ENCODE measurements at regions not wholly inside any gene's neighbourhood (a gene's known extent, or its start where the extent isn't known, plus 50 kb on each side); places are given as distances from the start of the nearest gene placed in this dataset.

DNA sequence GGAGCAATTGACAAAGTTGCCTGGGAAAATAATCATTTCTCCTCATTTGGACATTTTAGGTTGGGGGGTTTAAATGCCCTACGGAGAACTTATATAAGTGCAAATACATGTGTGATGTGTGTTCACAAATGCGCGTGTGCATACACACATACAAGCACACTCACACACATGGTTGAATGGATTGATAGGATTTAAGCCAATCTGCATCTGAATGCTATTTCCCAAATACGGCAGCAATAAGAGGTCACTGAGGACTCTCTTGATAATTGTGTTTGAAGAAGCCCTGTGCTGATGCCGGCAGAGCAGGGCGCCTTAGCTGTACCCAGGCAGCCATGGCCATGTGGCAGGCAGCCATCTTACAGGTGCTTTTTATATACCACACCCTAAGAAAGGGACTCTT, 165.3 kb upstream of the LEF1 start:
- POLR2A ChIA-PET = no interaction called here
- Mint-ChIP-seq H3K4me1 (ENCODE audit: low read depth) (peaks cover 1% of the 10 kb centered on the region), H3K36me3 (ENCODE audit: low read depth) (no peaks in the 10 kb centered on the region)

DNA sequence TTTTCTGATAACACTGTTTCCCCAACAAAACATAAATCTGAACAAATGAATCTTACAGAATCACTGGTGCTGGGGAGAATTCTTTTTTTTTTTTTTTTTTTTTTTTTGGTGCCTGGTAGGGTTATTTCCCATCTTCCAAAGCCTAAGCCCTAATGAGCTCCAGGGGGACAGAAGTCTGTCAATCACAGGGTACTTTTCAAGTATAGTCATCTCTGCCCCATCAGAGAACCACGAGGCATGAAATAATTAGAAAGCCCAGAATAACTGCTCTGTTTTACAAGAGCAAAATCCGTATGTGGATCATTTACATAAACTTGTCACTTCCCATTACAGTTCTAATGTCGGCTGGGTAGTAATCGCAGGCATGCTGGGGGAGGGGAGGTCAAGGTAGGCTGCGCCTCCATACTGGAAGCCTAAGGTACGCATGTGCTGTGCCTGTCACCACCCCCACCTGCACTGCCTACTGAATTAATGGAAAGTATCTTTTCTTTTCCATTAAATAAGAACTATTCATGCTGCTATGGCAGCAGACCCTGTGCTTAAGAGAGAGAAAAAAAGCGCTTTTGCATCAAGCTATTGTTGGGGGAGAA, 164.7 kb upstream of the LEF1 start:
- intact Hi-C loops (cut with micrococcal nuclease) = no loop called here
- H3K9me3 Mint-ChIP-seq = no peaks in the 10 kb centered on the region
- no peaks in the 10 kb centered on the region for H3K36me3 Mint-ChIP-seq (ENCODE audit: low read depth)
- ATAC-seq (no peak), DNase-seq (no peak)
- POLR2A ChIA-PET = no interaction called here
- TF ChIP-seq, protein P1, sequence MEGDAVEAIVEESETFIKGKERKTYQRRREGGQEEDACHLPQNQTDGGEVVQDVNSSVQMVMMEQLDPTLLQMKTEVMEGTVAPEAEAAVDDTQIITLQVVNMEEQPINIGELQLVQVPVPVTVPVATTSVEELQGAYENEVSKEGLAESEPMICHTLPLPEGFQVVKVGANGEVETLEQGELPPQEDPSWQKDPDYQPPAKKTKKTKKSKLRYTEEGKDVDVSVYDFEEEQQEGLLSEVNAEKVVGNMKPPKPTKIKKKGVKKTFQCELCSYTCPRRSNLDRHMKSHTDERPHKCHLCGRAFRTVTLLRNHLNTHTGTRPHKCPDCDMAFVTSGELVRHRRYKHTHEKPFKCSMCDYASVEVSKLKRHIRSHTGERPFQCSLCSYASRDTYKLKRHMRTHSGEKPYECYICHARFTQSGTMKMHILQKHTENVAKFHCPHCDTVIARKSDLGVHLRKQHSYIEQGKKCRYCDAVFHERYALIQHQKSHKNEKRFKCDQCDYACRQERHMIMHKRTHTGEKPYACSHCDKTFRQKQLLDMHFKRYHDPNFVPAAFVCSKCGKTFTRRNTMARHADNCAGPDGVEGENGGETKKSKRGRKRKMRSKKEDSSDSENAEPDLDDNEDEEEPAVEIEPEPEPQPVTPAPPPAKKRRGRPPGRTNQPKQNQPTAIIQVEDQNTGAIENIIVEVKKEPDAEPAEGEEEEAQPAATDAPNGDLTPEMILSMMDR (IDR thresholded peaks at IDR 0.05) = no peak
- no peak overlapping the region for H3K27ac Mint-ChIP-seq
- CTCF ChIA-PET = no interaction called here
- H3K4me1 Mint-ChIP-seq (ENCODE audit: low read depth) = peaks cover 7% of the 10 kb centered on the region
- H3K27me3 Mint-ChIP-seq = no peaks in the 10 kb centered on the region
- no peak overlapping the region for H3K4me3 Mint-ChIP-seq

More for the DNA sequence above, 165.3 kb upstream of the LEF1 start:
- no peak overlapping the region for H3K27ac Mint-ChIP-seq
- CTCF ChIA-PET = no interaction called here
- DNase-seq (no peak), ATAC-seq (no peak)
- no peaks in the 10 kb centered on the region for H3K9me3 Mint-ChIP-seq
- TF ChIP-seq, protein P1 (IDR thresholded peaks at IDR 0.05) = no peak
- intact Hi-C loops (cut with micrococcal nuclease) = no loop called here
- no peaks in the 10 kb centered on the region for H3K27me3 Mint-ChIP-seq
- no peak overlapping the region for H3K4me3 Mint-ChIP-seq

DNA sequence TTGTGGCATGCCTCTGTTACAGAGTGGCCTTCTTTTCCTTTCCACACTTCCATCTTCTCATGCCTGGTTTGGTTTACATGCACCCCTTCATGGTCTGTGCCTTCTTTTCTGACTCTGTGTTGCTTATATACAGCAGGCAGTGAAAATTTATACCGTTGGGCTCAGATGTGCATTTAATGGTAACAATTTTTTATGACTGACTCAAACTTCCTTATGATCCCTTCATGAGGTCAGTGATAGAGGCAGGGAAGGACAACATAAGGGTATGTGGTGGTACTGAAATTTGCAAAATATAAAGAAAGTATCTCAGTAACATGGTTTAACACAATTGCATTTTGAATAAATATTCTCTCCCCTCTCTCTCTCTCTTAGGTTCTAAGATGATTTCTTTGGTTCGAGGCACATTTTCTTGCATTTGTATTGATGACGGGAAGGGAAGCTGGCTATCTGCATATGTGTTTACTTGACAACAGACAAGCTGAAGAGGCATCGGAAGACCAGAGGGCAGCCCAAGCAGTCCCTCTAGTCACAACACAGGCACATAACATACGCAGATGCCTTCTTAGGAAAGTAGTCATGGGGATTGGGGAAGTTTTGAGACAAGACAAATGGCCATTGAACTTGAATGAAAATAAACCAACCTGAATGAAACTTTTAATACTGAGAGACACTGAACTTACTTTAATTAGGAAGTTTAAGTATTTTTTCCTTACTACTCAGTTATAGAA, 163.3 kb upstream of the LEF1 start:
- ChIA-PET POLR2A (no interaction called here), CTCF (no interaction called here)
- no peak overlapping the region for H3K4me3 Mint-ChIP-seq
- H3K9me3 Mint-ChIP-seq = no peaks in the 10 kb centered on the region
- H3K27ac Mint-ChIP-seq = no peak overlapping the region
- no peaks in the 10 kb centered on the region for H3K27me3 Mint-ChIP-seq
- no peak for DNase-seq
- no peaks in the 10 kb centered on the region for H3K36me3 Mint-ChIP-seq (ENCODE audit: low read depth)
- intact Hi-C loops (cut with micrococcal nuclease) = no loop called here
- peaks cover 18% of the 10 kb centered on the region for H3K4me1 Mint-ChIP-seq (ENCODE audit: low read depth)
- no peak for ATAC-seq
- TF ChIP-seq, protein P1 (IDR thresholded peaks at IDR 0.05) = no peak

DNA sequence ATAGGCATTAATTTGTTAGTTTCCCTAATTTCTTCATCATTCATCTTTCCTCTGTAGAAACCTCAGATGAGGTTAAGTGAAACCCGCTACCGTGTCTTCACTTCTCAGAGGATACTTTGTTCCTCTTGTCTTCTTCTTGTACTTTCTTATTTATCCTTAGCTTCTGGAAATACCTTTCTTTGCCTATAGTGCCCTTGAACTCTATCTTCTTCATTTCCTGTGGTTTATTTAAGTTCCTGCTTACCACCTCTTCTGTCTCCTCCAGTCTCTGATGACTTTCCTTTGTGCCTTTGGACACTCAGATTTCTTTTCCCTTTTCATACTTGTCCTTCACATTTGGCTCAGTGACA, 159.6 kb upstream of the LEF1 start:
- POLR2A ChIA-PET = no interaction called here
- CTCF ChIA-PET = no interaction called here
- Mint-ChIP-seq H3K4me3 (no peak overlapping the region), H3K27ac (no peak overlapping the region), H3K27me3 (no peaks in the 10 kb centered on the region), H3K4me1 (ENCODE audit: low read depth) (peaks cover 18% of the 10 kb centered on the region), H3K36me3 (ENCODE audit: low read depth) (no peaks in the 10 kb centered on the region), H3K9me3 (no peaks in the 10 kb centered on the region)
- DNase-seq (no peak), ATAC-seq (no peak)
- TF ChIP-seq, protein P1 (IDR thresholded peaks at IDR 0.05) = no peak
- intact Hi-C loops (cut with micrococcal nuclease) = no loop called here

DNA sequence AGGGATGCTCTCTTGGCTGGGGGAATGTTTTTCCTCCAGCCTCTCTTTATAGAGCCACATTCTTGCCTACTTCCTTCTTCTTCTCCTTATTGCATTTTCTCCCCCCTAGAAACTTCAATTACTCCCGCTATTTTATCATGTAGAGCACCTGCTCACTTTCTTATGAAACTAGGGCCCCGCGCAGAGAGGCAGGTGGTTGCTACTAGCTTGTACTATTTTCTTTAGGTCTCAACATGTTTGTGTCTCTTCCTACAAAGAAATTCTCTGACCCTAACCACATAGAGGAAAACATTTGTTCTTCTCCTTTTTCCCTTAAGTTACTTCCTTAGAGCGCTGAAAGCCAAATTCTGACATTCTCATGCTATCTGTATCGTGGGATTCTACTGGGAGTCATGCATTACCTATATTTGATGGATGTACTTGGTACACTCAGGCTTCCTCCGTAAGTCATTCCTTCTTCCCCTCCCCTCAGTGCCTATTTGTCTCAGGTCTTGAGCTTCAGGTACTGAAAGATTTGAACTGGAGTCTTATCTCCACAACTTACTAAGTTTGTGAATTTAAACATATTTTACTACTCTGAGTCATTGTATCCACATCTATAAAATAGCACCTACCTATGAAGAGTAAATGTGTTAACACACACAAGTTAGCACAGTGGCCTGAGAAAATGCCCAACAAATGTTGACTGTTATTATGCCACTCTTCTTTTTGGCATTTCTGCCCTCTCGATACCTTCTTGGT, 159.1 kb upstream of the LEF1 start:
- H3K36me3 Mint-ChIP-seq (ENCODE audit: low read depth) = no peaks in the 10 kb centered on the region
- H3K27me3 Mint-ChIP-seq = no peaks in the 10 kb centered on the region
- ATAC-seq = no peak
- CTCF ChIA-PET = no interaction called here
- intact Hi-C loops (cut with micrococcal nuclease) = no loop called here
- no peak overlapping the region for H3K4me3 Mint-ChIP-seq
- no peak for DNase-seq
- TF ChIP-seq, protein P1 (IDR thresholded peaks at IDR 0.05) = no peak
- H3K27ac Mint-ChIP-seq = no peak overlapping the region
- peaks cover 18% of the 10 kb centered on the region for H3K4me1 Mint-ChIP-seq (ENCODE audit: low read depth)
- POLR2A ChIA-PET = no interaction called here
- H3K9me3 Mint-ChIP-seq = no peaks in the 10 kb centered on the region

Measured in activated CD8-positive, alpha-beta T cell treated with anti-CD3 and anti-CD28 coated beads for 36 hours (primary cell).